ENCODE measurements at regions not wholly inside any gene's neighbourhood (a gene's known extent, or its start where the extent isn't known, plus 50 kb on each side); places are given as distances from the start of the nearest gene placed in this dataset.

DNA sequence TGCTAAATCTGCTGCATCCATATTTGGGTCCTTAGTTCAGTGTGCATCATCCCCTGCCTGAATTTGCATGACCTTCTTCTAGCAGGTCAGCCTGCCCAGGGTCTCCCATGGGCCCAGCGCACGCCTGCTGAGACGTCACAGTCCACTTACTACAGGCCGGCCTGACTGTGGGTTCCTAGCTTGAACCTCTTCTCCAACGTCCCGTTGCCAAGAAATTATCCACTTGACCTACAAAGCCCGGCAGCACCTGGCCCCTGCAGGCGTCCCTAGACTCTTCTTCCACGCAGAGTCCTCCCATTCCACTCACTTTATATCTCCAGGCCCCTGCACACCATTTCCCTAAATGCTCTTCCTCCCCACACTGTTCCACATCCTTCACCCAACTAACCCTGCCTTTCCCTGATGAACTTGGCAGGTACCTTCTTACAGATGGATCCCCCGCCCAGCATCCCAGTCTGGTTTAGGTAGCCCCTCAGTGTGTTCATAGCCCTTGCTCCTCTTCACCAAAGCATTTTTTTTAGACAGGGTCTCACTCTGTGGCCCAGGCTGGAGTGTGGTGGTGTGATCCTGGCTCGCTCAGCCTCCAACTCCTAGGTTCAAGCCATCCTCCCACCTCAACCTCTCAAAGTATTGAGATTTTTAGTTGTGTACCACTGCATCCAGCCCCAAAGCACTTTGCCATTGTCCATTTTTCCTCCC, 155.0 kb upstream of the SOX1 start:
- Histone ChIP-seq H3K4me1 (no peaks in the 10 kb centered on the region), H3K36me3 (no peaks in the 10 kb centered on the region), H3K27ac (no peak overlapping the region), H3K4me3 (no peak overlapping the region), H3K9me3 (no peaks in the 10 kb centered on the region), H3K27me3 (ENCODE audit: low read depth) (no peaks in the 10 kb centered on the region)
- no peak for ATAC-seq
- intact Hi-C loops (cut with DNase I): no loop called here
- no peak for DNase-seq
- TF ChIP-seq, protein P1, sequence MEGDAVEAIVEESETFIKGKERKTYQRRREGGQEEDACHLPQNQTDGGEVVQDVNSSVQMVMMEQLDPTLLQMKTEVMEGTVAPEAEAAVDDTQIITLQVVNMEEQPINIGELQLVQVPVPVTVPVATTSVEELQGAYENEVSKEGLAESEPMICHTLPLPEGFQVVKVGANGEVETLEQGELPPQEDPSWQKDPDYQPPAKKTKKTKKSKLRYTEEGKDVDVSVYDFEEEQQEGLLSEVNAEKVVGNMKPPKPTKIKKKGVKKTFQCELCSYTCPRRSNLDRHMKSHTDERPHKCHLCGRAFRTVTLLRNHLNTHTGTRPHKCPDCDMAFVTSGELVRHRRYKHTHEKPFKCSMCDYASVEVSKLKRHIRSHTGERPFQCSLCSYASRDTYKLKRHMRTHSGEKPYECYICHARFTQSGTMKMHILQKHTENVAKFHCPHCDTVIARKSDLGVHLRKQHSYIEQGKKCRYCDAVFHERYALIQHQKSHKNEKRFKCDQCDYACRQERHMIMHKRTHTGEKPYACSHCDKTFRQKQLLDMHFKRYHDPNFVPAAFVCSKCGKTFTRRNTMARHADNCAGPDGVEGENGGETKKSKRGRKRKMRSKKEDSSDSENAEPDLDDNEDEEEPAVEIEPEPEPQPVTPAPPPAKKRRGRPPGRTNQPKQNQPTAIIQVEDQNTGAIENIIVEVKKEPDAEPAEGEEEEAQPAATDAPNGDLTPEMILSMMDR (IDR thresholded peaks at IDR 0.05): no peak

DNA sequence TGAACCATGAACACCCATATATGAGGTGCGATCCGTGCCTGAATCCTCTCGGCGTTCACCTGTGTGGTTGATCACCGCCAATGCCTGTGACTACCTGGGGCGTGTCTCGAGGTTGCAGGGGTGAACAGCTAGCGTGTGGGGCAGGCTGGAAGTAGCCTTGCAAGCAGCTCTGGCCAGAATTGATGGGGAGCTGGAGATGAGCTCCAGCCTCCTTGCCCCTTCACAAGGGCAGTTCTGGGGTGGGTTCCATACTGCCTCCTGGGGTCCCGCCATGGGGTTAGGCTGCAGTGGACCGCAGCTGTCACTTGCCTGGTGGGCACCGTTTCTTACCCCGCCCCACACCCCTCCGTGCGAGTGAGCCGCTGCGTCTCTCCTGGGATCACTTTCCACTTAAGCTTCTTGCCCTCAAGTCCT, 154.5 kb upstream of the SOX1 start:
- Histone ChIP-seq H3K4me3 (no peak overlapping the region), H3K27me3 (ENCODE audit: low read depth) (peaks cover 2% of the 10 kb centered on the region), H3K4me1 (no peaks in the 10 kb centered on the region), H3K36me3 (no peaks in the 10 kb centered on the region), H3K9me3 (no peaks in the 10 kb centered on the region), H3K27ac (no peak overlapping the region)
- TF ChIP-seq, protein P1 (IDR thresholded peaks at IDR 0.05): no peak
- intact Hi-C loops (cut with DNase I): no loop called here
- ATAC-seq (no peak), DNase-seq (no peak)

DNA sequence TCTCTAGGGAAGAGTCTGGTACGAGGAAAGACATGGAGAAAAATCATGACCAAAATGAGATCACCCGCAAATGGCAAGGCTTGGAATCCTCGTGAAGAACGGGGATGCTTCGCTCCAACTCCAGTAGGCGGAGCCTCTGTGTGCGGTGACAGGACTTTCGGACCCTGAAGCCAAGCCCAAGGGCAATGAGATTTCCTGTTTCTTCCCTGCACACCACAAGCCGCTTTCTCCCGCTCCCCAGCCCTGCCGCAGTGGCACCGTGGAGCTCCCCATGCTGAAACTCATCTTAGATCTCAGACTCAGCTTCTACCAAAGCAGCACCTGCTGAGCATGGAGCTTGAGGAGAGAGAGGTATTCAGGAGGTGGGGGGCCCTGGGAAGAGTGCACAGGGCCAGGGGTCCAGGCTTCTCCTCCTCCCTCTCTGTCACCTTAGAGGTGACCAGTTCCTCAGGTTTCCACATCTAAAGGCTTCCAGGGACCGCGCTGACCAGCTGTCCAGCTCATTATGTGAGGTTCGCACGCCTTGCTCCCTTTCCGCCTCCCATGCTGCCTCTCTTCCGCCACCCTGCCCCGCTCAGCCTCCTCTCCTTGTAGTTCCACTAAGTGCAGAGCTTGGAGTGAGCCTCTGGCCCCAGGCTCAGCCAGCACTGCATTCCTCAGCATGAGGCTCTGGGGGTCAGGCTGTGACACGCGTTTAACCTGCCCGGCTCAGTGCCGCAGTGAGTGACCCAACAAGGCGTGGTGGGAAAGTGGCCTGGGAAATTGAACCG, 153.8 kb upstream of the SOX1 start:
- DNase-seq: no peak
- TF ChIP-seq, protein P1 (IDR thresholded peaks at IDR 0.05): no peak

DNA sequence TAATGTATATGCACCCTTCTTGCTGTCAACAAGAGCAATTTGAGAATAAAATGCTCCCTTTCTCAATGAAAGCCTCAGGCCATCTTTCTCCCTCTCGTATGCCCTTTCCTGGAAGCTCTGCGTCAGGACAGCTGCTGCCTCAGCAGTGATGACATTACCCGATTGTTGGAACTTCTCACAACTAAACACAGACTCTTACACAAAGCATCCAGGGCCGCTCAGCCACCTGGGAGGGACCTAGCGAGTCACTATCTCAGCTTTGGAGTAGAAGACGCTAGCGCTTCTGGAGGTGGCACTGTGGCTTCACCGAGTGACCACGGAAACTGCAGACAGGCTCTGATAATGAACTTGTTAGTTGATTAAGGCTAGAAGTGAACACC, 153.2 kb upstream of the SOX1 start:
- TF ChIP-seq, protein P1 (IDR thresholded peaks at IDR 0.05): no peak
- intact Hi-C loops (cut with DNase I): no loop called here

More for the DNA sequence above, 153.8 kb upstream of the SOX1 start:
- ATAC-seq: no peak
- intact Hi-C loops (cut with DNase I): no loop called here
- Histone ChIP-seq H3K4me1 (no peaks in the 10 kb centered on the region), H3K36me3 (no peaks in the 10 kb centered on the region), H3K27me3 (ENCODE audit: low read depth) (peaks cover 9% of the 10 kb centered on the region), H3K4me3 (no peak overlapping the region), H3K27ac (no peak overlapping the region), H3K9me3 (no peaks in the 10 kb centered on the region)

DNA sequence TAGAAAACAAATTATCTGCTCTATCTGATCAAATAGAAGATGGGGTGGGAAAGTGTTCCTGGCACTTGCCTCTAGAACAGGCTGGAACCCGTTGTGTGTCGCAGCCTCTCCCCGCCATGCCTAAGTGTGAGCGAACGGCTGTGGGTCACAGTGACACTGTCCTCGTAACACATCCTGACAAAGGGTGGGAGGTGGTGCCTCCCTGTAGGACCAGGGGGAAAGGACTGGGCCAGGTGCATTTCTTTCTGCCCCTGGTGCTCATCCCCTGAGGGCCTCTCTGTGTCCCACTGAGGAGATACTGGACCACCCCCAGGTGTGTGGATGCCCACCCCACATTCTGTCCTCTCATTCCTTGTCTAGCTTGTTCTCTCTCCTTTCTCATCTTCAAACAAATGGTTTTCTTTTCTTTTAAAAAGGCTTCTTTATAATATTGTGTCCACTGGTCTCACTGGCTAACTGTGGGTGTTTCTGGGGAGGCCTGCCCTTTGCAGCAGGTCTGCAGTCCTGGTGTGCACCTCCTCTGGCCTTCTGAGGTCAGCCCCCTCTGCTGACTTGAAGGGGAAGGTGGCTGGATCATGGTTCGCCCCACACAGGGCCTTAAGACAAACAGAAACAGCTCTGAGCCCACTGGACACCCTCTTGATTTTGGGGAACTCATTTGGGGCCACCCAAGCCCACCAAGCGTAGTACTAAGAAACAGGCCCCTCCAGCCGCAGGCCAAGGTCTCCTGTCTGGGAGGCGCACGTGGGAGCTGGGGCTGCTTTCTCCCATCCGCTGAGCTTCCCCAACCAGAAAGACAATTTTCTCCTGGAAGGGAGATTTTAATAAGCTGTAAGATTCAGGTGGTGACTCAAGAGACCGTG, 152.5 kb upstream of the SOX1 start:
- TF ChIP-seq, protein P1 (IDR thresholded peaks at IDR 0.05): no peak

More for the DNA sequence above, 153.2 kb upstream of the SOX1 start:
- DNase-seq (no peak), ATAC-seq (no peak)
- Histone ChIP-seq H3K36me3 (no peaks in the 10 kb centered on the region), H3K9me3 (no peaks in the 10 kb centered on the region), H3K4me3 (no peak overlapping the region), H3K27me3 (ENCODE audit: low read depth) (peaks cover 9% of the 10 kb centered on the region), H3K27ac (no peak overlapping the region), H3K4me1 (no peaks in the 10 kb centered on the region)

More for the DNA sequence above, 152.5 kb upstream of the SOX1 start:
- Histone ChIP-seq H3K4me3 (no peak overlapping the region), H3K36me3 (no peaks in the 10 kb centered on the region), H3K4me1 (no peaks in the 10 kb centered on the region), H3K27me3 (ENCODE audit: low read depth) (peaks cover 9% of the 10 kb centered on the region), H3K27ac (no peak overlapping the region), H3K9me3 (no peaks in the 10 kb centered on the region)
- DNase-seq: no peak
- intact Hi-C loops (cut with DNase I): no loop called here
- ATAC-seq: no peak

Data from lower lobe of right lung (tissue), 2 donors.